ENCODE measurements at regions not wholly inside any gene's neighbourhood (a gene's known extent, or its start where the extent isn't known, plus 50 kb on each side); places are given as distances from the start of the nearest gene placed in this dataset.

DNA sequence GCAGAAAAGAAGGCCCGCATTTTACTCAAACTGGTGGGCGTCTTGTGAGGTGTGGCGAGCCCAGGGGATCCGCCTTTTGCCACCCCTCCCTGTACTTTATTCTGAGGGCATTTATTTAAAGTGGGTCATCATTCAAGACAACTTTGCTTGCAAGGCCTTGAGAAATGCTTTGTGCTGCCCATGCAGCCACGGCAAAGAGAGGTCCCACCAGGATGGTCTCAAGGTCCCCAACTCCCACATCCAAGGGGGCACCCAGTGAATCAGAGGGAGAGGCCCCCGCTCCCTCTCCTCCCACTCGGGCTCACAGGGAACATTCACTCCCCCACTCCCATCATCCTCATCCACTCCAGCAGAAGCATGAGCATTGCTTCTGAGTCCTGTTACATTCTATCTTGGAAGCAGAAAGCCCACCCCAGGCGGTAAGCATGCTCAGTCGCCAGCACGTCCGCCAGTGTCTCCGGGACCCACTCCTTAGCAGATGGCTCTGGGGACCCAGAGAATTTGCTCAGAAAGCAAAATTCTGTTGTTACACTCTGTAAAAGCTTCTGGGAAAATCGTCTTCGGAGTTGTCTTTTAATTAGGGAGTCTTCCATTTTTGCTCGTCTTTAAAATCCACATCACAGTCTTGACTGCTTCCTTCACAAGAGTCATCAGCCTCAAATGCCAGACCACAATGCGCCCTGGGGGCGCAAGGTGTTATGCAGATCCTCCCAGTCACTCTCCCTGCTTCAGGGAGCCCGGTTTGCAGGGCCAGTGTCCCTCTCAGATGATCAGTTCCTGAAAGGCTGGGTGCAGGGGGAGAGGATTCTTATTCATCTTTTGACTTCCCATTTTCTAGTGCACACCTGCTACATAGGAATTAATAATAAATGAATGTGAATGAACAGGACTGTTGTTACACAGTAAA lies 99.4 kb upstream of the NCK2 start:
- TF ChIP-seq, protein P1, sequence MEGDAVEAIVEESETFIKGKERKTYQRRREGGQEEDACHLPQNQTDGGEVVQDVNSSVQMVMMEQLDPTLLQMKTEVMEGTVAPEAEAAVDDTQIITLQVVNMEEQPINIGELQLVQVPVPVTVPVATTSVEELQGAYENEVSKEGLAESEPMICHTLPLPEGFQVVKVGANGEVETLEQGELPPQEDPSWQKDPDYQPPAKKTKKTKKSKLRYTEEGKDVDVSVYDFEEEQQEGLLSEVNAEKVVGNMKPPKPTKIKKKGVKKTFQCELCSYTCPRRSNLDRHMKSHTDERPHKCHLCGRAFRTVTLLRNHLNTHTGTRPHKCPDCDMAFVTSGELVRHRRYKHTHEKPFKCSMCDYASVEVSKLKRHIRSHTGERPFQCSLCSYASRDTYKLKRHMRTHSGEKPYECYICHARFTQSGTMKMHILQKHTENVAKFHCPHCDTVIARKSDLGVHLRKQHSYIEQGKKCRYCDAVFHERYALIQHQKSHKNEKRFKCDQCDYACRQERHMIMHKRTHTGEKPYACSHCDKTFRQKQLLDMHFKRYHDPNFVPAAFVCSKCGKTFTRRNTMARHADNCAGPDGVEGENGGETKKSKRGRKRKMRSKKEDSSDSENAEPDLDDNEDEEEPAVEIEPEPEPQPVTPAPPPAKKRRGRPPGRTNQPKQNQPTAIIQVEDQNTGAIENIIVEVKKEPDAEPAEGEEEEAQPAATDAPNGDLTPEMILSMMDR (optimal IDR thresholded peaks at IDR 0.05 in 1 of 3, IDR thresholded peaks at IDR 0.05 in 1 of 3, conservative IDR thresholded peaks at IDR 0.05 in 1 of 3; ENCODE audit: extremely low read depth in 1 of 3, insufficient read depth in 2 of 3, low read length in 3 of 3): no peak
- no peak for TF ChIP-seq EZH2 (IDR thresholded peaks at IDR 0.05; ENCODE audit: low read length)

All from keratinocyte (primary cell).